ENCODE measurements at regions not wholly inside any gene's neighbourhood (a gene's known extent, or its start where the extent isn't known, plus 50 kb on each side); places are given as distances from the start of the nearest gene placed in this dataset.

GRCh38 chr12:125315771-125316170, 250.5 kb downstream of the AACS start:
- in situ Hi-C loops (cut with MboI; ENCODE audit: low sequenced_read_pairs): no loop called here
- Histone ChIP-seq H3K4me3 (no peak overlapping the region), H3K27me3 (ENCODE audit: low read depth) (no peaks in the 10 kb centered on the region), H3K4me1 (no peaks in the 10 kb centered on the region), H3K36me3 (replicated peaks) (no peaks in the 10 kb centered on the region), H3K9me3 (no peaks in the 10 kb centered on the region)
- DNase-seq (ENCODE audit: low spot score in 2 of 2): no peak

- in situ Hi-C loops (cut with MboI; ENCODE audit: low sequenced_read_pairs): no loop called here
- H3K4me3 ChIP-seq: no peak overlapping the region
- no peaks in the 10 kb centered on the region for H3K4me1 ChIP-seq
- no peak for DNase-seq (ENCODE audit: low spot score in 2 of 2)
- H3K9me3 ChIP-seq: no peaks in the 10 kb centered on the region
- H3K27me3 ChIP-seq (ENCODE audit: low read depth): peaks cover 8% of the 10 kb centered on the region
- no peaks in the 10 kb centered on the region for H3K36me3 ChIP-seq (replicated peaks)
Observed at GRCh38 chr12:125320177-125320576, 254.9 kb downstream of the AACS start.

GRCh38 chr12:125324861-125325490, 259.7 kb downstream of the AACS start:
- Histone ChIP-seq H3K4me1 (no peaks in the 10 kb centered on the region), H3K27me3 (ENCODE audit: low read depth) (peaks cover 8% of the 10 kb centered on the region), H3K4me3 (no peak overlapping the region), H3K9me3 (no peaks in the 10 kb centered on the region), H3K36me3 (replicated peaks) (no peaks in the 10 kb centered on the region)
- DNase-seq (ENCODE audit: low spot score in 2 of 2): no peak
- in situ Hi-C loops (cut with MboI; ENCODE audit: low sequenced_read_pairs): no loop called here

- H3K36me3 ChIP-seq (replicated peaks): no peaks in the 10 kb centered on the region
- no peaks in the 10 kb centered on the region for H3K4me1 ChIP-seq
- H3K27me3 ChIP-seq (ENCODE audit: low read depth): peaks cover 3% of the 10 kb centered on the region; the same call in 1 of the 2 replicates
- no peaks in the 10 kb centered on the region for H3K9me3 ChIP-seq
- no peak overlapping the region for H3K4me3 ChIP-seq
- in situ Hi-C loops (cut with MboI; ENCODE audit: low sequenced_read_pairs): no loop called here
- DNase-seq (ENCODE audit: low spot score in 2 of 2): no peak
Observed at GRCh38 chr12:125329239-125330102, 264.2 kb downstream of the AACS start.

GRCh38 chr12:125330645-125331341, 265.6 kb downstream of the AACS start:
- Histone ChIP-seq H3K4me3 (peak overlapping the region; percentile 21), H3K36me3 (replicated peaks) (no peaks in the 10 kb centered on the region), H3K9me3 (no peaks in the 10 kb centered on the region), H3K4me1 (no peaks in the 10 kb centered on the region), H3K27me3 (ENCODE audit: low read depth) (peaks cover 3% of the 10 kb centered on the region; the same call in 1 of the 2 replicates)
- DNase-seq (ENCODE audit: low spot score in 2 of 2): peak; percentile 57 to 86
- in situ Hi-C loops (cut with MboI; ENCODE audit: low sequenced_read_pairs): no loop called here

GRCh38 chr12:125331342-125332052, 266.3 kb downstream of the AACS start:
- no peaks in the 10 kb centered on the region for H3K36me3 ChIP-seq (replicated peaks)
- H3K27me3 ChIP-seq (ENCODE audit: low read depth): peaks cover 3% of the 10 kb centered on the region; the same call in 1 of the 2 replicates
- in situ Hi-C loops (cut with MboI; ENCODE audit: low sequenced_read_pairs): no loop called here
- H3K4me1 ChIP-seq: no peaks in the 10 kb centered on the region
- H3K9me3 ChIP-seq: no peaks in the 10 kb centered on the region
- peak overlapping the region; percentile 21 for H3K4me3 ChIP-seq
- DNase-seq (ENCODE audit: low spot score in 2 of 2): no peak

- no peaks in the 10 kb centered on the region for H3K4me1 ChIP-seq
- H3K36me3 ChIP-seq (replicated peaks): no peaks in the 10 kb centered on the region
- no peaks in the 10 kb centered on the region for H3K9me3 ChIP-seq
- DNase-seq (ENCODE audit: low spot score in 2 of 2): no peak
- in situ Hi-C loops (cut with MboI; ENCODE audit: low sequenced_read_pairs): no loop called here
- H3K27me3 ChIP-seq (ENCODE audit: low read depth): peaks cover 3% of the 10 kb centered on the region; the same call in 1 of the 2 replicates
- no peak overlapping the region for H3K4me3 ChIP-seq
Observed at GRCh38 chr12:125332900-125333299, 267.7 kb downstream of the AACS start.

GRCh38 chr12:125336246-125336645, 271.0 kb downstream of the AACS start:
- H3K4me1 ChIP-seq: no peaks in the 10 kb centered on the region
- DNase-seq (ENCODE audit: low spot score in 2 of 2): no peak
- peaks cover 8% of the 10 kb centered on the region for H3K27me3 ChIP-seq (ENCODE audit: low read depth)
- H3K9me3 ChIP-seq: no peaks in the 10 kb centered on the region
- H3K36me3 ChIP-seq (replicated peaks): no peaks in the 10 kb centered on the region
- H3K4me3 ChIP-seq: no peak overlapping the region
- in situ Hi-C loops (cut with MboI; ENCODE audit: low sequenced_read_pairs): no loop called here

GRCh38 chr12:125340791-125341190, 275.6 kb downstream of the AACS start:
- Histone ChIP-seq H3K4me1 (no peaks in the 10 kb centered on the region), H3K36me3 (replicated peaks) (no peaks in the 10 kb centered on the region), H3K27me3 (ENCODE audit: low read depth) (peaks cover 5% of the 10 kb centered on the region; the same call in 1 of the 2 replicates), H3K9me3 (no peaks in the 10 kb centered on the region), H3K4me3 (no peak overlapping the region)
- in situ Hi-C loops (cut with MboI; ENCODE audit: low sequenced_read_pairs): no loop called here
- no peak for DNase-seq (ENCODE audit: low spot score in 2 of 2)

GRCh38 chr12:125341422-125341821, 276.2 kb downstream of the AACS start:
- Histone ChIP-seq H3K9me3 (no peaks in the 10 kb centered on the region), H3K36me3 (replicated peaks) (no peaks in the 10 kb centered on the region), H3K4me1 (no peaks in the 10 kb centered on the region), H3K27me3 (ENCODE audit: low read depth) (peaks cover 5% of the 10 kb centered on the region; the same call in 1 of the 2 replicates), H3K4me3 (no peak overlapping the region)
- in situ Hi-C loops (cut with MboI; ENCODE audit: low sequenced_read_pairs): no loop called here
- DNase-seq (ENCODE audit: low spot score in 2 of 2): no peak

GRCh38 chr12:125343649-125344048, 278.4 kb downstream of the AACS start:
- Histone ChIP-seq H3K4me1 (no peaks in the 10 kb centered on the region), H3K36me3 (replicated peaks) (no peaks in the 10 kb centered on the region), H3K4me3 (no peak overlapping the region), H3K27me3 (ENCODE audit: low read depth) (peaks cover 13% of the 10 kb centered on the region), H3K9me3 (no peaks in the 10 kb centered on the region)
- in situ Hi-C loops (cut with MboI; ENCODE audit: low sequenced_read_pairs): no loop called here
- no peak for DNase-seq (ENCODE audit: low spot score in 2 of 2)

- Histone ChIP-seq H3K4me3 (no peak overlapping the region), H3K27me3 (ENCODE audit: low read depth) (peaks cover 8% of the 10 kb centered on the region), H3K9me3 (no peaks in the 10 kb centered on the region), H3K36me3 (replicated peaks) (no peaks in the 10 kb centered on the region), H3K4me1 (no peaks in the 10 kb centered on the region)
- DNase-seq (ENCODE audit: low spot score in 2 of 2): no peak
- in situ Hi-C loops (cut with MboI; ENCODE audit: low sequenced_read_pairs): no loop called here
Observed at GRCh38 chr12:125346362-125346761, 281.1 kb downstream of the AACS start.

- Histone ChIP-seq H3K27me3 (ENCODE audit: low read depth) (peaks cover 6% of the 10 kb centered on the region), H3K36me3 (replicated peaks) (no peaks in the 10 kb centered on the region), H3K9me3 (no peaks in the 10 kb centered on the region), H3K4me1 (no peaks in the 10 kb centered on the region), H3K4me3 (no peak overlapping the region)
- in situ Hi-C loops (cut with MboI; ENCODE audit: low sequenced_read_pairs): no loop called here
- DNase-seq (ENCODE audit: low spot score in 2 of 2): no peak
Observed at GRCh38 chr12:125351788-125352187, 286.6 kb downstream of the AACS start.

Data from HAP-1 (cell line).